ENCODE measurements at regions not wholly inside any gene's neighbourhood (a gene's known extent, or its start where the extent isn't known, plus 50 kb on each side); places are given as distances from the start of the nearest gene placed in this dataset.

GRCh38 chr3:174336784-174337183, 522.4 kb upstream of the NAALADL2 start:
- FAIRE-seq (no peak), DNase-seq (ENCODE audit: insufficient read length) (no peak)
- TF ChIP-seq POLR2AphosphoS5 (IDR thresholded peaks at IDR 0.05; ENCODE audit: low read depth, low read length), result no peak
- TF ChIP-seq TAF1 (IDR thresholded peaks at IDR 0.05; ENCODE audit: borderline replicate concordance, low read depth, low read length), result no peak

DNA sequence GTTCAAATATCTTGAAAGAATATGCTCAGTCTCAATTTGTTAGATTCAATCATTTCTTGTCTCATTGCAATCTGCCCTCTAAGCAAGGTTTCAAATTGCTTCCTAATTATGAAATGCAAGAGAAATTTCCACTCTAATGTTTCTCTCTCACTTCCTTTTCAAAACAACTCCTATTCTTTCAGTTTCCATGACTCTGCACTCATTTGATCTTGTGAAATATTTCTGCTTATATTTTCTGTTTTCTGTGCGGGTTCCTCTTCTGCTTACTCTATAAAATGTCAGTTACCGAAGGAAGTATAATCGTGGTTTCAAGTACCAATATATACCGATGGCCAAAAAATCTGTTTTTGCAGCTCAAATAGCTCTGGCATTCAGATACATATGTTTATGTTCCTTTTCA, 521.9 kb upstream of the NAALADL2 start:
- no peak for TF ChIP-seq POLR2AphosphoS5 (IDR thresholded peaks at IDR 0.05; ENCODE audit: low read depth, low read length)
- no peak for TF ChIP-seq TAF1 (IDR thresholded peaks at IDR 0.05; ENCODE audit: borderline replicate concordance, low read depth, low read length)
- TF ChIP-seq POLR2A (IDR thresholded peaks at IDR 0.05; ENCODE audit: low read depth, low read length), result no peak
- DNase-seq (ENCODE audit: insufficient read length) (no peak), FAIRE-seq (no peak)

GRCh38 chr3:174340624-174341587, 518.2 kb upstream of the NAALADL2 start:
- TF ChIP-seq TAF1 (IDR thresholded peaks at IDR 0.05; ENCODE audit: borderline replicate concordance, low read depth, low read length) (no peak), POLR2AphosphoS5 (IDR thresholded peaks at IDR 0.05; ENCODE audit: low read depth, low read length) (no peak), POLR2A (IDR thresholded peaks at IDR 0.05; ENCODE audit: low read depth, low read length) (no peak)
- FAIRE-seq (no peak), DNase-seq (ENCODE audit: insufficient read length) (no peak)

DNA sequence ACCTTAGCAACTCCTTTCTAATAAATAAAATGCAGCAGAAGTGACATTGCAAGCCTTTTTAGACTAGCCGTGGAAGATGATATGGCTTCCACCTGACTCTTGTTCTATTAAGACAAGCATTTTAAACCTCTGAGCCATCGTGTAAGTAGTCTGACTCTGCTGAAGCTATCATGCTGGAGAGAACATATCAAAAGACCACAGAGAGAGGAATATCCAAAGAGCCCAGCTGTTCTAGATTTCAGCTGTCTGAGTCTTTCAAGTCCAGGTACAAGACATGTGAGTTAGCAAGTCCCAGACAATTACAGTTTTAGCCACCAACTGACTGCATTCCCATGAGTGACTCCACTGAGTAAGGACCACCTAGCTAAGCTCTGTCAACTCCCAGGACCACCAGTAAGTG, 517.0 kb upstream of the NAALADL2 start:
- FAIRE-seq (no peak), DNase-seq (ENCODE audit: insufficient read length) (no peak)
- no peak for TF ChIP-seq POLR2A (IDR thresholded peaks at IDR 0.05; ENCODE audit: low read depth, low read length)
- TF ChIP-seq POLR2AphosphoS5 (IDR thresholded peaks at IDR 0.05; ENCODE audit: low read depth, low read length), result no peak
- no peak for TF ChIP-seq TAF1 (IDR thresholded peaks at IDR 0.05; ENCODE audit: borderline replicate concordance, low read depth, low read length)

DNA sequence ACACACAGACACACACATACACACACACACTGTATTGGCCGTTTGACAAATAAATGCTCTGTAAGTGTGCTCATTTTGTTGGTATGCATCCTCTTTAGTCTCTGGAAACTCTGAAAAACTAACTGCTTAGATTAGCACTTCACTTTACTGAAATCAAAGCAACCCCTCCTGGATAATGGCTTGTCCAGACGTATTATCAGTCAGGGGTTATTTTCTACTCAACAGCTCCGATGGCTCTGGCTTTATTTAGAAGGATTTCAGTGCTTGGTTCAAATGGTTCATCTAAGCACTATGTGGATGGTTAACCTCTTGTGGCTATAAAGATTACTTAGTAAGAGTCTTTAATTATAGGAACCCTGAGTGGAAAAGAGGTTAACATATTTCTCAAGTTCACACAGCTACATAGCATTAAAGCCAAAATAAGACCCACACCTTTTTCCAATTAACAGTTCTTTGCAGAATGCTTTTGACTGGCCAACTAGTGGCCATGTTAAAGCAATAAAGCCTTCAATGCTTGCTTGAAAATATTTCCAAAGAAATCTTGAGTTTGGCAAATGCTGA, 516.1 kb upstream of the NAALADL2 start:
- DNase-seq (ENCODE audit: insufficient read length) (no peak), FAIRE-seq (no peak)
- TF ChIP-seq POLR2A (IDR thresholded peaks at IDR 0.05; ENCODE audit: low read depth, low read length) (no peak), TAF1 (IDR thresholded peaks at IDR 0.05; ENCODE audit: borderline replicate concordance, low read depth, low read length) (no peak), POLR2AphosphoS5 (IDR thresholded peaks at IDR 0.05; ENCODE audit: low read depth, low read length) (no peak)

GRCh38 chr3:174346141-174346540, 513.0 kb upstream of the NAALADL2 start:
- DNase-seq (ENCODE audit: insufficient read length), result no peak
- FAIRE-seq, result no peak
- no peak for TF ChIP-seq TAF1 (IDR thresholded peaks at IDR 0.05; ENCODE audit: borderline replicate concordance, low read depth, low read length)
- no peak for TF ChIP-seq POLR2A (IDR thresholded peaks at IDR 0.05; ENCODE audit: low read depth, low read length)
- no peak for TF ChIP-seq POLR2AphosphoS5 (IDR thresholded peaks at IDR 0.05; ENCODE audit: low read depth, low read length)

- DNase-seq (ENCODE audit: insufficient read length) (no peak), FAIRE-seq (no peak)
- no peak for TF ChIP-seq TAF1 (IDR thresholded peaks at IDR 0.05; ENCODE audit: borderline replicate concordance, low read depth, low read length)
- TF ChIP-seq POLR2A (IDR thresholded peaks at IDR 0.05; ENCODE audit: low read depth, low read length), result no peak
- no peak for TF ChIP-seq POLR2AphosphoS5 (IDR thresholded peaks at IDR 0.05; ENCODE audit: low read depth, low read length)
These were observed 512.6 kb upstream of the NAALADL2 start for GRCh38 chr3:174346571-174346970.

DNA sequence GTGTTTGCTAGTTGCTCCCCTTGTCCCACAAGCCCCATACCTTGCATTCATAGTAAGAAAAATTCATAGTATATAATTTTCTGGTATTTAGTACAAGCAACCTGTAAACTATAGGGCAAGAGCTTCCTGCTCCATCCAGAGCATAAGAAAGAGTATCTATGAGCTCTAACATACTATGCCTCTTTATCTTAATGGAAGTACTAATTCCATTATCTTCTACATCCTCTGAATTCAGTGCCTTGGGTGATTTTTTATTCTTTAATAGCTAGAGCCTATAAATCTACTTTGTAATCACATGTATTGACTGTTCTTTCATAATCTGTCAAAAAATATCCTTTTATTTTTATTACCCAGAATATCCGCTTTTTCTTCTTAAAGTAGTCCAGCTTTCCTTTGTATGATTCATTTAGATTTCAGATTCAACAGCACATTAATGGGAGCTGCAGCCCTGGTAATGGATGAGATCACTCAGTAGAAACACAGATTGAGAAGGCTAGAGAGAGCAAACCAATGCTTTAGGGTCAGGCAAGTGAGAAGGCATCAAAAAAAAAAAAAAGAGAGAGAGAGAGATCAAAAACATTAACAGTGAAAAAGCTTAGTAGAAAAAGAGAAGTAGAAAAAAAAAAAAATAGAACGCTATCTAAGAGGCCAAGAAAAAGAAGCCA, 511.5 kb upstream of the NAALADL2 start:
- no peak for TF ChIP-seq POLR2A (IDR thresholded peaks at IDR 0.05; ENCODE audit: low read depth, low read length)
- TF ChIP-seq POLR2AphosphoS5 (IDR thresholded peaks at IDR 0.05; ENCODE audit: low read depth, low read length), result no peak
- no peak for TF ChIP-seq TAF1 (IDR thresholded peaks at IDR 0.05; ENCODE audit: borderline replicate concordance, low read depth, low read length)
- FAIRE-seq, result no peak
- no peak for DNase-seq (ENCODE audit: insufficient read length)

- no peak for TF ChIP-seq POLR2A (IDR thresholded peaks at IDR 0.05; ENCODE audit: low read depth, low read length)
- TF ChIP-seq TAF1 (IDR thresholded peaks at IDR 0.05; ENCODE audit: borderline replicate concordance, low read depth, low read length), result no peak
- TF ChIP-seq POLR2AphosphoS5 (IDR thresholded peaks at IDR 0.05; ENCODE audit: low read depth, low read length), result no peak
- FAIRE-seq (no peak), DNase-seq (ENCODE audit: insufficient read length) (no peak)
These were observed 506.9 kb upstream of the NAALADL2 start for GRCh38 chr3:174352227-174352626.

GRCh38 chr3:174355505-174355904, 503.6 kb upstream of the NAALADL2 start:
- FAIRE-seq, result no peak
- no peak for TF ChIP-seq TAF1 (IDR thresholded peaks at IDR 0.05; ENCODE audit: borderline replicate concordance, low read depth, low read length)
- no peak for TF ChIP-seq POLR2AphosphoS5 (IDR thresholded peaks at IDR 0.05; ENCODE audit: low read depth, low read length)
- TF ChIP-seq POLR2A (IDR thresholded peaks at IDR 0.05; ENCODE audit: low read depth, low read length), result no peak
- no peak for DNase-seq (ENCODE audit: insufficient read length)

- no peak for FAIRE-seq
- TF ChIP-seq POLR2A (IDR thresholded peaks at IDR 0.05; ENCODE audit: low read depth, low read length) (no peak), POLR2AphosphoS5 (IDR thresholded peaks at IDR 0.05; ENCODE audit: low read depth, low read length) (no peak), TAF1 (IDR thresholded peaks at IDR 0.05; ENCODE audit: borderline replicate concordance, low read depth, low read length) (no peak)
These were observed 502.5 kb upstream of the NAALADL2 start for GRCh38 chr3:174356596-174356995.

More at GRCh38 chr3:174356596-174356995, 502.5 kb upstream of the NAALADL2 start:
- DNase-seq (ENCODE audit: insufficient read length), result no peak

All from GM12892 (cell line).